DMS153 treated with DMSO at 0.1 percent for 48 hours (cell line): ENCODE measurements at regions not wholly inside any gene's neighbourhood (a gene's known extent, or its start where the extent isn't known, plus 50 kb on each side); places are given as distances from the start of the nearest gene placed in this dataset.
"Not testable (repeated sequence)": the region's sequence is repeated elsewhere in the genome, so short reads cannot be mapped to it uniquely, and the experiment has no call there.

Experiments
- DNase-seq: peaks from one replicate; lab custom pipeline; 2025; ENCODE audit not compliant: unreplicated experiment; lab: John Stamatoyannopoulos, UW

DNA sequence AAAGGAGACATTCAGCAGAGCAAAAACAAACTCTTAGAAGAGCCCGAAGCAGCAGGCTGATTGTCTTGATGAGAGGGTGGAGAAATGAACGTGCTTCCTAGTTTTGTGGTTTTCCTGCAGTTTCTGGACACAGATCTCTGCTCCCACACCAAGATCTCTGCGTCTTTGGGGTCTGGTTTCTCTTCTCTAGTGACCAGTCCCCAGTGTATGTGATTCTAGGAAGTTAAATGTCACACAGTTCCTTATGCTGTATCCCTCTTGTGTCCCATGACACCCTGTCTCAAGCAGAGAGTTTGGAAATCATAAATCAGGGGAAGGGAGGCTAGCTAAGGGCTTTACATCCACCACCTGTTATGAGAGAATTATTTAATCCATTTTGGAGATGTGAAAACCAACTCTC, 55.4 kb upstream of the KLF14 start:
- DNase-seq = no peak

DNA sequence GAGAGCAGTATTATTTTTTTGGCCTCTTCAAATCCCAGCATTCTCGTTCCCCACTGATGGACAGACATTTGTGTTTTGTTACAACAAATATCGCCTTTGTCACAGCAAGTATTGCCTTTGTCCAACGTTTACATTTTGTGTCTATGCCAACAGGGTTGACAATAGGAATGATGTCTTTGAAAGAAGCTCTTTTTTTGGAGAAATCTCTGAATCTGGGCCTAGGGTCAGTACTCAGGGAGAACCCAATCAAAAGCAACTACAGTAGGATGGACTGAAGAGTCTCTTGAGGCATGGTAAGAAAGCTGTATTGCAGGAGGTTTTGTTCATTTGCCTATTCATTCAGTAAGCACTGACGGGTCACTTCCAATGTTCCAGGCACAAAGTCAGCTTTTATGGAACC, 57.7 kb upstream of the KLF14 start:
- DNase-seq = no peak

DNA sequence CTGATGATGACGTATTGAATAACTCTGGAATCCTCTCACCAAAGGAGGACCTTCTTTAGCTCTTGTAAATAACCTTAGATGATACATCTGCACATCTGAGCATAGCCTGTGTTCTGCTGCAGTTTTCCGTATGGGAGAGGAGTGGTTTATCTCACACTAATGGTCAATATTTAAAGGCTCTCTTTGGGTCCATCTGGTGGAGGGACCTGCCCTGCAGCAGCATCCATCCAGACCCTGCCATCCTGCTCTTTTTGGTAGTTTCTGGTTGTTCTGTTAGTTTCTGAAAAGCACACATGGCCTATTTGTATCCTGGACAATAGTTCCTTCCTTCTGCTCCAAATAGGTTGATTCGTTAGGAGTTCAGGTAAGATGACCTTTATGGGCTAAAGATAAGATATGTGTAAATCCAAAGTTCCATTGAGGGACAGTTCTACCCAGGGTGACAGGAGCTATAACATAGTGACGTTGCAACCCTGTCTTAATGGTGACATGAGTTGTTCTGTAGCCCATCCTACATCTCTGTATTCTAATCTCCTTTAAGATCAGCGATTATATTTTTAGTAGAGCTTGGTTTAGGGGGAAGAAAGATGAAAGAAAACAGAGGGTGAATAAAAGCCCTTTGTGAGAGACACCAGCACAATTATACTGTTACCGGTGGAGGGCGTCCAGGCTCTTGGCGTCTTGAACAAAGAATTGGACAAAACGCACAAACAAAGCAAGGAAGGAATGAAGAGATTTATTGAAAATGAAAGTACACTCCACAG, 60.0 kb upstream of the KLF14 start:
- DNase-seq = no peak

DNA sequence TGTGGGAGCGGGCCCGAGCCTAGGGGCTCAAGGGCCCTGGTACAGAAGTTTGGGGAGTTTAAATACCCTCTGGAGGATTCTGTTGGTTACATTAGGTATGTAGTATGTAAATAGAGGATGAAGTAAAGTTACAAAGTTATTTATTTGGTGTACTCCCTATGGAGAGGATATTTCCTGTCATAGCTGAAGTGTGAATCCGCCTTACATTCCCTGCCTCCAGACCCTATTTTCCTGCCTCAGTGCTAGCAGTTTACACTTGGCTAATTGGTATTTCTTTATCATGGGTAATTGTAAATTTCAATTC, 60.6 kb upstream of the KLF14 start:
- DNase-seq = no peak

DNA sequence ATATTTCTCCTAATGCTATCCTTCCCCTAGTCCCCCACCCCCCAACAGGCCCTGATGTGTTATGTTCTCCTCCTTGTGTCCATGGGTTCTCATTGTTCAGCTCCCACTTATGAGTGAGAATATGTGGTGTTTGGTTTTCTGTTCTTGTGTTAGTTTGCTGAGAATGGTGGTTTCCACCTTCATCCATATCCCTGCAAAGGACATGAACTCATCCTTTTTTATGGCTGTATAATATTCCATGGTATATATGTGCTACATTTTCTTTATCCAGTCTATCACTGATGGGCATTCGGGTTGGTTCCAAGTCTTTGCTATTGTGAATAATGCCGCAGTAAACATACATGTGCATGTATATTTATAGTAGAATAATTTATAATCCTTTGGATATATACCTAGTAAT, 62.4 kb upstream of the KLF14 start:
- not testable (repeated sequence) for DNase-seq

DNA sequence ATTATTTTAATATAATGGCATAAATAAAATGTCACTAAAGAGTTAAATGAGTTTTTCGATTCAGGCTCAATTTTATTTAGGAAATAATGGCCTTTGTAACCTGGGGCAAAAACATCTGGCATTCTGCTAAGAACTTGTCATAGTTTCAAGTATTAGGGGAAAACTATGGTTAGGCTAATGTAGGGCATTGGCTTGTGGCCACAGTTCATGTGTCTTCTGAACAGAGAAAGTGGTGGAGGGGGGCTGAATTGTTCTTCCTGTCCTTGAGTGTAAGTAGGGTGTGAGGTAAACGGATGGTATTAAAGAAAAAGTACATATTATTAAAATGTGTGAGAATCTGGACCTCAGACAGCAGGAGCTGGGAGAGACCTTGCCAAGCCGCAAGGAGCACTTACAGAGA, 69.1 kb upstream of the KLF14 start:
- DNase-seq = no peak

DNA sequence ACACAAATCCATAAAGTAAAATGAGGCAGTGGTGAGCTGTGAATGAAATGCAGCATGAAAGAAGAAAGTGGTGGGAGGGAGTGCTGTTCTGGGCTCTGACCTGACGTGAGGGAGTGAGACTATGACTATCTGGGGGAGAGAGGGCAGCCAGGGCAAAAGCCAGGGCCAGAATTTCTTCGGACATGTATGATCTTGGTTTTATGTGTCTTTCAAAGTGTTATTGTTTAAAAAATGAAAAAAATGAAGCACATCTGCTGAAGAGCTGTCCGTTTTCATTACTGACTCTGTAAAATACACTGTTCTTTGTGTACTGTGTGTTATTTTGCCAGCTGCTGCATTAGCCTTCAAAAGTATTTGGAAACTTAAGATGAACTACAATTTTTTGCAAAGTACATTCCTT, 70.2 kb upstream of the KLF14 start:
- no peak for DNase-seq

DNA sequence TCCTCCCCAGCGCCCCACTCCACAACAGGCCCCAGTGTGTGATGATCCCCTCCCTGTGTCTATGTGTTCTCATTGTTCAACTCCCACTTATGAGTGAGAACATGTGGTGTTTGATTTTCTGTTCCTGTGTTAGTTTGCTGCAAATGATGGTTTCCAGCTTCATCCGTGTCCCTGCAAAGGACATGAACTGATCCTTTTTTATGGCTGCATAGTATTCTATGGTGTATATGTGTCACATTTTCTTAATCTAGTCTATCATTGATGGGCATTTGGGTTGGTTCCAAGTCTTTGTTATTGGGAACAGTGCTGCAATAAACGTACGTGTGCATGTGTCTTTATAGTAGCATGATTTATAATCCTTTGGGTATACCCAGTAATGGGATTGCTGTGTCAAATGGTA, 78.8 kb upstream of the KLF14 start:
- DNase-seq = not testable (repeated sequence)

DNA sequence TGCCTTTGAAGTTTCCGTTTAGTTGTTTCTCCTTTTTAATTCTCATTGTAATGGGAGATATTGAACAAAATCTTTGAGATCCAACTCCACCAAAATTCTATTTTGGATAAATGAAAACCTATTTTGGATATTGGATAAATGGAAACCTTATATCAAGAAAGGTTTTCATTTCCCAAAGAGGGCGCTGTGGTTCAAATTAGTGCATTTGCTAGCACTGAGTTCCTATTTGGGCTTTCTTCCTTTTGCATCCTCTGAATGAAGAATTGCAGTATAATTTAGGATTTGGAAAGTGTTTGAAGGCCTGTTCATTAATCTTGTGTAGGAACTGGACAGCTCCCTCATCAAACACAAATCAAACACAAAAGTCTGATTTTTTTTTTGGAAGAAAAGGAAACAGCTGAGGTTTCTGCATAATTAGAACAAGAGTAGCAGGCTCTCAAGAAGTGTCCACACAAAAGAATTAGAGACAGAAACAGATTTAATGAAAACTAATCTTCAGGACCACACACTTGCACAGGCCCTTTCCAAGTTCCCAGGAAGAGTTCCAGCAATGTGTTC, 80.8 kb upstream of the KLF14 start:
- DNase-seq = no peak

DNA sequence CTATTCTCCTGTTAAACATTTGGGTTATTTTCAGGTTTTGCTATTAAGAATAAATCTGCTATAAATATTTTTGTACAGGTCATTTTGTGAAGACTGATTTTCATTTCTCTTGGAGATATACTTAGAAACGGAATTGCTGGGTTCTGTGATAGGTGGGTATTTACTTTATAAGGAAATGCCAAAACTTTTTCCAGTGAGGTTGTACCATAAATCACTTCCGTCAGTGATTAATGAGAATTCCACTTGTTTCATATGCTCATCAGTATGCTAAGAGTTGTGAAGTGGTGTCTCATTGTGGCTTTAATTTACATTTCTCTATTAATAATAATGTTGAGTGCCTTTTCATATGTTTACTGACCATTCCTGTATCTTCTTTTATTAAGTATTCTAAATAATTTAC, 84.0 kb upstream of the KLF14 start:
- no peak for DNase-seq

DNA sequence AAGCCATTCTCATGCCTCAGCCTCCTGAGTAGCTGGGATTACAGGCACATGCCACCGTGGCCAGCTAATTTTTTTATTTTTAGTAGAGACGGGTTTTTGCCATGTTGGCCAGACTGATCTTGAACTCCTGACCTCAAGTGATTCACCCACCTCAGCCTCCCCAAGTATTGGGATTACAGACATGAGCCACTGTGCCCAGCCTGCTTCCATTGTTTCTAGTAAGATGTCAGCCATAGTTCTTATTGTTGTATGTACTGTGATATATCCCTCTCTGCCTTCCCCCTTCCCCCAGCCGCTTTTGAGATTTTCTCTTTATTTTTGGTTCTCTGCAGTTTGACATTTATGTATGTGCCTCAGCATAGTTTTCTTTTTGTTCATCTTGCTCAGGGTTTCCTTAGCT, 87.9 kb upstream of the KLF14 start:
- DNase-seq = no peak

DNA sequence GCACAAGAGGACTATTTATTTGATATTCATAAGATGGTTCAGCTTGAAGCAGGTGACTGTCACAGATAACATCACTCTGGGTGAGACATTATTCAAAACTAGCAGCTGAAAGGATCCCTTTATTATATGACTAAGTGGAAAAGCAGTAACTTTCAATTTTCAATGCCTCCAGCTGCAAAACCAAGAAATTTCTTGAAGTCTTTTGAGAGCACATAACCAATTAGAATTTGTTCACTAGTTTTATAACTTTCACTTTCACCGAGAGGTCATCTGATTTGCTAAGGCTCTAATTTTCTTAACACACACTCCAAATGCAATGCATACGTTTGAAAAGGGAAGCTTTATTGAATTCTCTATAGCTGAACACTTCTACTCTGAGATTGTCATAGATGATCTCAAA, 88.6 kb upstream of the KLF14 start:
- DNase-seq = no peak

DNA sequence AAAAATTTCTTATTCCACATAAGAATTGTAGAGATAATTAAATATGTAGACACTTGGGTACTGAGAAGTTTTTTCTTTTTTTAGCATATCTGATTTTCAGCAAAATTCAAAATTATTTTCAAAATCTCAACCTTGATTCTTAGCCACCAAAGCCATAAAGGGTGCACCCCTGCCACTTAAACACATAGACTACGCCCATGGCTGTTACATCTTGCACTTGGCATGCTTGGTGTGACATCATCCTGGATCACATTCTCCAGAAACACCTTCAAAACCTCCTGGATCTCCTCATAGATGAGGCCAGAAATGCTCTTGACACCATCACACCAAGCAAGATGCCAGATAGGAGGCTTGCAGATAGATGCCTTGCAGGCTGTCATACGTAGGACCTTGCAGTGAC, 89.1 kb upstream of the KLF14 start:
- DNase-seq = no peak

DNA sequence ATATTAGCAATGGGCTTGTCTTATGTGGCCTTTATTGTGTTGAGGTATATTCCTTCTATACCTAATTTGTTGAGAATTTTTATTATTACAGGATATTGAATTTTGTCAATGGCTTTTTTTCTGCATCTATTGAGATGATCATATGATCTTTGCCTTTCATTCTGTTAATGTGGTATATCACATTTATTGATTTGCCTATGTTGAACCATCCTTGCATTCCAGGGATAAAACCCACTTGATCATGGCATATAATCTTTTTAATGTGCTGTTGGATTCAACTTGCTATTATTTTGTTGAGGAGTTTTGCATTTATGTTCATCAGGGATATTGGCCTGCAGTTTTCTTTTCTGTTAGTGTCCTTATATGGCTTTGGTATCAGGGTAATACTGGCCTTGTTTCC, 91.8 kb upstream of the KLF14 start:
- no peak for DNase-seq

DNA sequence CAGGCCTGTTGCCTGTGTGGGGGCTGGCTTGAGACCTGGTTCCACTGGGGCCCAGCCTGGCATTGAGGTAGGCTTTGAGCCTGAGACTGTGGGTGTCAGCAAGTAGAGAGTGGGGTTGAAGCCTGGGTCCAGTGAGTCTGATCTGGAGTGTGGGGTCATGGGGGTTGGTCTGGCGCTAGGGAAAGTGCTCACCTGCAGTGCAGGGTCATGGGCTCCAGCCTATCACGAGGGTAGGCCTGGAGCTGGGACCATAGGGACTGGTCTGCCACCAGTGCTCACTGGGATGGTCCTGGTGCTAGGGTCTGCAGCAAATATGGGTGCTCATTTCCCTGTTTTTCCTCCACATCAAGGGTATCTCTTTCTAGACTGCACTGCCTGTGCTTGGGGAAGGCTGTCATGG, 95.4 kb upstream of the KLF14 start:
- no peak for DNase-seq

DNA sequence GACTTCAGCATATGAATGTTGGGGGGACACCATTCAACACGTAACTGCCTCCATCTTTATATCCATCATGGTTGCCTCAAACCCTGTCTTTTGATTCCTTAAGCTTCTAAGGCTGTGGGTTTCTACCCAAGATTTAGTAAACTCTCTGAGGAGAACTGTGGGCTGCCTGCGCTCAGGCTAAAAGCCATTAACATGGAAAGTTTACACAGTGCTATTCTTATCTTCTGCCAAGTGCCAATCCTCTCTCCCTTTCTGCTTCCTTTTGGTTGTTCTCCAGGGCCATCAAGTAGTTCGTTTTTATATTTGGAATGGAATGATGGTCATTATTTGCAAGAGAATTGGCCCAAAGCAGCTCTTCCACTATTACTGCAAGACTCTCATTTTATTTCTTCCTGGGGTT, 97.3 kb upstream of the KLF14 start:
- no peak for DNase-seq

DNA sequence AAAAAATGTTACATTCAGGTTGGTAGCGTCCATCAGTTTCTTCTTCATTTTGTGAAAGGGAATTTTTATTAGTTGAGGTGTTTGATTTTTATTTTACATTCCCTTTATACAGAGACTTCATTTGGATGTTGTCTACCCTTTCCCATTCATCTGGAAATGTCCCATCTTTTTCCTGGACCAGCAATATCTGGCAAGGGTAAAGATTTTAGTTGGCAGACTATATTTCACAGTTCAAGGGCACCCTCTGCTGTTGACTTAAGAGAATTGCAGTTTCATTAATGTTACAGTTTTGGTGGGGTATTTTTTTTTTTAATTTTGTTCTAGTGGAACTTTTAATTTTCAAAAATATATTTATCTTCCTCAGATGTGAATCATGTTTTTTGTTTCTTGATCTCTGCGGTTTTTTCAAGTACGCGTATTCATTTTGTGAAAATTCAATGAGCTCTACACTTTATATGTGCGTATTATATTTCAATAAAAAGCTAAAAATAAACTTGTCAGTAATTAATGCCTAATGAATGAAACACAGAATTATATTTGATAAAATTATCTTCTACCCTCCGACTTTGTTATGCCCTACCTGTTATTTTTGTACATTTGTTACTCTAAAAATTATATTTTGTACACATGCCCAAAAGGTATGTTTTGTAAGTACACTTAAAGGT, 97.9 kb upstream of the KLF14 start:
- DNase-seq = peak; percentile 8

DNA sequence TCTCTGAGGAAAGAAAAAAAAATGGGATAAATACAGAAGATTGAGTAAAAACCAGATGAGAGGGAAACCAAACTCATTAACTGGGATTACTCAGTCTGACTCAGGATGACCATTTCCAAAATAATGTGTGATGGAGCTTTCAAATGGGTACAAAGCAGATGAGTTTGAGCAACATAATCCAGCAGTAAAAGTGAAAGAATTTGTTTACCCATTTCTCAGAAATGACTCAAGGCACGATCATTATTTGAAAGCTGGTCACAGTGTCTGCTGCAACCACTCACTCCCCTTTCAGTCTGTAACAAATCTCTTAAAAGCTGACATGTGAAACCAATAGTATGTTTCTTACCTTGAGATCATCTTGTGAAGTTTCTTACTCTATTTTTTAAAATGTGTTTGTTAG, 104.7 kb upstream of the KLF14 start:
- no peak for DNase-seq

DNA sequence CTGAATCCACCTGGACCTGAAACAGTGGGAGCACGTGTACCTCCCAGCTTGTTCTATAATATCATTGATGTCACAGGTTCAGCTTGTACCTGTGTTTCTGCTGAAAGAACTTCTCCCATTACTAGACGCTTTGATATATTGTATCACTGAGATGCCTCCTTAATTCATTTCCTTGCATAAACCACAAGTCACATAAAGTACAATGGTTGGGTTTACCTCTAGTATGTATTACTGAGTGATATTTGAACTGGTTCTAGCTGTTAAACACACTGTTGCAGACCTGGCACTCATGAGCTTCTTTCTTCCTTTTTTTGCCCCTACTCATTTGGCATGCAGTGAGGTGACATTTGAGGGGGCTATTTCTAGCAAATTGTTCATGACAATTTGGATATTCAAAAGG, 106.6 kb upstream of the KLF14 start:
- no peak for DNase-seq

DNA sequence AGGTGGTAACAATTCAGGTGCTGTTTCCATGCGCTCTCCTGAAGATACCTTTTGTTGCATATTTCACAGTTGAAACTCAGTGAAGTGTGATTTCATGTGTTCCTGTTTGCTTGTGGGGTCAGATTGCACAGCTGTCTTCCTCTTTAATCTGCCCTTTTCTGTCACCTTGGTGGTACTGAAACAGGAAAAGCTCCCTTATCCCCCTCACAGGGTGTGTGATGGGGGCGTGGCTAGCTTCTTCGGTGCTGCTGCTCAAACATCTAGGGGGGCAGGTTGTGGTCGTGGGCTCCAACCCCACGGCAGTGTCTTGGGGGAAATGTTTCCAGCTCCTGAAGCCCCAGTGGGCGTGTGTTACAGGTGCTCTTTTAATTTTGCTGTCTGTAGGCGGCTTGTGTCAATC, 107.4 kb upstream of the KLF14 start:
- no peak for DNase-seq

DNA sequence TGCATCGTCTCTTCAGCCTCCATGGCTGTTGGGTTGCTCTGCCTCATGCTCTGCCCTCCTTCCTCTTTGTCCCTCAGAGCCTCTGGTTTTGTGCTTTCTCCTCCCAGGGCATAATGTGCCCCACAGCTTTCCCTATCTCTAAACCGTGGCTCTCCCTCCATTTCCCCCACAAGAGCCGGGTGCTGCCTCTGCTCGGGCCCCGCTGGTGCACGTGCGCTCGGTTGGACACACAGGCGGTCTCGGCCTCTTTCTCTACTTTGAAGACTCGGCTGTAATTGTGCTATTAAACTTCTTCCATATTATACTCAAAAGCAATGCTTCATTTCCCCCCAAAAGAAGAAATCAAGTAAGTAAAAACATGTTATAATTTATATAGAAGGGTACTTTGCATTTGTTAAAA, 109.7 kb upstream of the KLF14 start:
- DNase-seq = no peak

DNA sequence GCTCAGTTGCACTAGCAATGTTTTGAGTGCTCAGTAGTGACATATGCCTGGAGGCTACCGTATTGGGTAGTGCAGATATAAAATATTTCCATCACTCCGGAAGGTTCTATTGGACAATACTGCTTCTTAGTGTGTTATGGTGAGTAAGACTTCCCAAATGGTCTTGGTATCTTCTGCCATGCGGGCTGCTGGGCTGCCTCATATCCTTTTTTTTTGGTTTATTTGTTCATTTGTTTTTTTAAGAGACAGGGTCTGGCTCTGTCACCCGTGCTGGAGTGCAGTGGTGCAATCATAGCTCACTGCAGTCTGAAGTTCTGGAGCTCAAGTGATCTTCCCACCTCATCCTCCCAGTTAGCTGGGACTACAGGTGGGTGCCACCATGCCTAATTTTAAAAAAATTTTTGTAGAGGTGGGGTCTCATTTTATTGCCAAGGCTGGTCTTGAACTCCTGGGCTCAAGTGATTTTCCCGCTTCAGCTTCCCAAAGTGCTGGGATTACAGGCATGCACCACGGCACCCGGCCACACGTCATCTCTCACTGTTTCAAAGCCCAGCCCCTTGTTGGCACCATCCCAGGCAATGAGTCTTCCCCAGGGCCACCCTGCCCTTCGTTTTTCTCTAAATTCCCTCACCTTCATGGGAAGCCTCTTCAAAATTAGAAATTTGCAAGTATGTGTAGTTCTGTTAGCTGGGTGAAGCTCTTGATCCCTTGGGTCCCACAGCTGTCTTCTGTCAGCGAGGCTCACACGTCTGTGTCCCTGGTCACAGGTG, 111.0 kb upstream of the KLF14 start:
- DNase-seq = no peak
